Adrenal gland (tissue), 9 donors: ENCODE measurements at regions not wholly inside any gene's neighbourhood (a gene's known extent, or its start where the extent isn't known, plus 50 kb on each side); places are given as distances from the start of the nearest gene placed in this dataset.

Experiments used
- DNase-seq, 7 donors: peaks; one replicate each; pipeline ENCODE4 v3.0.0-alpha.2; 2019 to 2020
- H3K27ac ChIP-seq, 5 donors: fragments of 200-600 bp; sonication (generic) in 4 of 5; 1 replicate in 3 of 5; 2 replicates in 2 of 5; pipeline versions ENCODE4 v1.5.1 to v1.8.0; 2016 to 2020; ENCODE audit warnings: mild to moderate bottlenecking in 1 of 5
- H3K27me3 ChIP-seq: fragments of 200-600 bp; 2 replicates; pipeline ENCODE4 v1.8.0; 2021
- H3K36me3 ChIP-seq, 2 donors: fragments of 200-600 bp; replicated peaks in 1 of 2; 1 replicate in 1 of 2; 2 replicates in 1 of 2; pipeline versions ENCODE4 v1.5.1 to v1.8.0; 2018 to 2022
- H3K4me1 ChIP-seq, 2 donors: fragments of 200-600 bp; replicated peaks in 1 of 2; 1 replicate in 1 of 2; 2 replicates in 1 of 2; pipeline versions ENCODE4 v1.5.1 to v1.8.0; 2018 to 2021
- H3K4me3 ChIP-seq, 4 donors: fragments of 200-600 bp; sonication (generic) in 3 of 4; one replicate each; pipeline ENCODE4 v1.5.1; 2016 to 2018
- H3K9me3 ChIP-seq, 3 donors: fragments of 200-600 bp; sonication (generic) in 1 of 3; replicated peaks in 1 of 3; 1 replicate in 2 of 3; 2 replicates in 1 of 3; pipeline versions ENCODE4 v1.5.1 to v1.8.0; 2016 to 2021
- POLR2A ChIP-seq, 2 donors: fragments of 450-650 bp; IDR thresholded peaks; one replicate each; pipeline ENCODE4 v1.6.1; 2017; ENCODE audit warnings: antibody characterized with exemption in 2 of 2, mild to moderate bottlenecking in 2 of 2, moderate library complexity in 1 of 2
- WGBS, 4 donors: extraction: QIAGEN DNeasy Blood & Tissue Kit in 2 of 4; methylation state at CpG; one replicate each; pipeline versions ENCODE4 v1.1.5 to v1.1.7; 2013 to 2017; 5-methylcytosine and 5-hydroxymethylcytosine counted together
- intact Hi-C, 2 donors: fragments of 100-400 bp; cut with DNase I; formaldehyde crosslinking; loops; one replicate each; pipeline versions ENCODE4 v1.14.1 to v1.15.0; 2022 to 2023
- TF ChIP-seq, protein P1 (sequence below), 6 experiments: fragments of 450-650 bp in 4 of 6; fragments of 200-600 bp in 2 of 6; sonication (generic) in 1 of 6; IDR thresholded peaks; 1 replicate in 5 of 6; 2 replicates in 1 of 6; pipeline versions ENCODE4 v1.5.1 to v1.8.0; 2016 to 2021; ENCODE audit warnings: antibody characterized with exemption in 6 of 6, mild to moderate bottlenecking in 2 of 6, moderate library complexity in 1 of 6
- donor health status: healthy with polysubstance abuse.
- donor health status: Bipolar disorder and iron deficiency.
- donor health status: DM: yes; HTN: yes; CAD: no.
- donor health status: DM: no; HTN: no; CAD: no.
- donor health status: DM: no; HTN: no; CAD: no.

- Histone ChIP-seq H3K9me3 (no peaks in the 10 kb centered on the region), H3K27me3 (no peaks in the 10 kb centered on the region), H3K36me3 (no peaks in the 10 kb centered on the region), H3K27ac (no peak overlapping the region), H3K4me3 (no peak overlapping the region), H3K4me1 (no peaks in the 10 kb centered on the region)
- intact Hi-C loops: no loop called here
- WGBS, 4 donors: 81 to 90% (median 86%) methylated on average over 13 of the region's 13 CpGs
- no peak for DNase-seq
- TF ChIP-seq, protein P1, sequence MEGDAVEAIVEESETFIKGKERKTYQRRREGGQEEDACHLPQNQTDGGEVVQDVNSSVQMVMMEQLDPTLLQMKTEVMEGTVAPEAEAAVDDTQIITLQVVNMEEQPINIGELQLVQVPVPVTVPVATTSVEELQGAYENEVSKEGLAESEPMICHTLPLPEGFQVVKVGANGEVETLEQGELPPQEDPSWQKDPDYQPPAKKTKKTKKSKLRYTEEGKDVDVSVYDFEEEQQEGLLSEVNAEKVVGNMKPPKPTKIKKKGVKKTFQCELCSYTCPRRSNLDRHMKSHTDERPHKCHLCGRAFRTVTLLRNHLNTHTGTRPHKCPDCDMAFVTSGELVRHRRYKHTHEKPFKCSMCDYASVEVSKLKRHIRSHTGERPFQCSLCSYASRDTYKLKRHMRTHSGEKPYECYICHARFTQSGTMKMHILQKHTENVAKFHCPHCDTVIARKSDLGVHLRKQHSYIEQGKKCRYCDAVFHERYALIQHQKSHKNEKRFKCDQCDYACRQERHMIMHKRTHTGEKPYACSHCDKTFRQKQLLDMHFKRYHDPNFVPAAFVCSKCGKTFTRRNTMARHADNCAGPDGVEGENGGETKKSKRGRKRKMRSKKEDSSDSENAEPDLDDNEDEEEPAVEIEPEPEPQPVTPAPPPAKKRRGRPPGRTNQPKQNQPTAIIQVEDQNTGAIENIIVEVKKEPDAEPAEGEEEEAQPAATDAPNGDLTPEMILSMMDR (IDR thresholded peaks at IDR 0.05): no peak
- TF ChIP-seq POLR2A (IDR thresholded peaks at IDR 0.05): no peak
Observed at GRCh38 chr3:83477563-83477962, 1481.2 kb upstream of the CADM2 start.

DNA sequence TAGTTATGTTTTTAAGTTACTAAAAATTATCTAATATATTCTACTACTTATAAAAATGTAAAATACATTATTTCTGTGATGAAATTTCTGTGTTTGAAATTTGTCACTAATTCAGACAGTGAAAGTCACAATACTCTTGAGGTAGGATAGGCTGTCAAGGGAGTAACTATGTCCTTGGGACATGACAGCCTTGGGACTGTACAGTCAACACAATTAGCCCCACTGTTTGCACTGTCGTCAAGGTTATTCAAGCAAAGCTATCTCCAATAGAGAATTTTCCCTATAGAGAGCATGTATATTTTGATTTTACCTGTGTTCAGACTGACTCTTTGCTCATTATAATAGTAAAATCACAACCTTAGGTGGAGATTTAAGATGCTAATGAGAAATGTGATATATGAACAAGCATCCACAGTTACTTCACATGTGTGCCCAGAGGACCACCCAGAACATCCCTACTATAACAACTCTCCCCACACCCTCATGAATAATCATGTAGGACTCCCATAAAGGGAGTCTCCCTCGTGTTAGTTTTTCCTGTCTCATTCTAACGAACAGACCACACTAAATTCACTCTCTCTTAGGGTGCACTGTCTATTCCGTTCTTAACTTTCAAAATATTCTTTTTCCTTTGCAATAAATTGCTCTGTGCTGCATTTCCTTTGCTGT lies 1476.3 kb upstream of the CADM2 start:
- H3K4me3 ChIP-seq: no peak overlapping the region
- TF ChIP-seq, protein P1 (IDR thresholded peaks at IDR 0.05): no peak
- no peak for TF ChIP-seq POLR2A (IDR thresholded peaks at IDR 0.05)
- H3K27me3 ChIP-seq: no peaks in the 10 kb centered on the region
- H3K9me3 ChIP-seq: no peaks in the 10 kb centered on the region
- H3K27ac ChIP-seq: no peak overlapping the region
- 57 to 63% (median 61%) methylated on average over 4 of the region's 4 CpGs for WGBS, 4 donors
- no peaks in the 10 kb centered on the region for H3K36me3 ChIP-seq
- intact Hi-C loops: no loop called here
- H3K4me1 ChIP-seq: no peaks in the 10 kb centered on the region
- DNase-seq: no peak

GRCh38 chr3:83496462-83496861 lies 1462.3 kb upstream of the CADM2 start:
- TF ChIP-seq, protein P1 (IDR thresholded peaks at IDR 0.05): no peak
- TF ChIP-seq POLR2A (IDR thresholded peaks at IDR 0.05): no peak
- WGBS, 4 donors: 22 to 41% (median 35%) methylated on average over 1 of the region's 1 CpG

GRCh38 chr3:83498361-83499016 lies 1460.3 kb upstream of the CADM2 start:
- intact Hi-C loops: no loop called here
- no peak for DNase-seq
- Histone ChIP-seq H3K9me3 (no peaks in the 10 kb centered on the region), H3K36me3 (no peaks in the 10 kb centered on the region), H3K4me3 (no peak overlapping the region), H3K4me1 (no peaks in the 10 kb centered on the region), H3K27me3 (no peaks in the 10 kb centered on the region), H3K27ac (no peak overlapping the region)
- 50 to 74% (median 64%) methylated on average over 1 of the region's 1 CpG for WGBS, 4 donors
- TF ChIP-seq POLR2A (IDR thresholded peaks at IDR 0.05): no peak
- TF ChIP-seq, protein P1 (IDR thresholded peaks at IDR 0.05): no peak

More at GRCh38 chr3:83496462-83496861, 1462.3 kb upstream of the CADM2 start:
- H3K36me3 ChIP-seq: no peaks in the 10 kb centered on the region
- H3K27me3 ChIP-seq: no peaks in the 10 kb centered on the region
- no peaks in the 10 kb centered on the region for H3K9me3 ChIP-seq
- intact Hi-C loops: no loop called here
- H3K4me3 ChIP-seq: no peak overlapping the region
- no peak for DNase-seq
- no peak overlapping the region for H3K27ac ChIP-seq
- no peaks in the 10 kb centered on the region for H3K4me1 ChIP-seq
